SK-N-SH treated with all-trans-retinoic acid at 6 μM for 48 hours (cell line): ENCODE measurements at regions not wholly inside any gene's neighbourhood (a gene's known extent, or its start where the extent isn't known, plus 50 kb on each side); places are given as distances from the start of the nearest gene placed in this dataset.

ENCODE experiments used
- ARNTL ChIP-seq: fragments of 450-650 bp; formaldehyde crosslinking; IDR thresholded peaks from 2 replicates; pipeline ENCODE4 v1.5.0; 2020; ENCODE audit warnings: low read depth, mild to moderate bottlenecking, moderate library complexity, borderline replicate concordance
- BACH2 ChIP-seq: fragments of 250-450 bp; sonication (Bioruptor Pico); IDR thresholded peaks from 2 replicates; pipeline ENCODE4 v1.9.0; 2021; ENCODE audit warnings: mild to moderate bottlenecking, borderline replicate concordance
- CREB5 ChIP-seq: fragments of 250-450 bp; sonication (Bioruptor Pico); IDR thresholded peaks from 2 replicates; pipeline ENCODE4 v1.5.1; 2020; ENCODE audit warnings: low read depth, mild to moderate bottlenecking, moderate library complexity
- CSRNP3 ChIP-seq: fragments of 250-450 bp; sonication (Bioruptor Pico); IDR thresholded peaks from 2 replicates; pipeline ENCODE4 v1.5.1; 2021; ENCODE audit warnings: mild to moderate bottlenecking, moderate library complexity
- POU6F1 ChIP-seq: fragments of 250-450 bp; sonication (Bioruptor Pico); IDR thresholded peaks from 2 replicates; pipeline ENCODE4 v1.8.0; 2021; ENCODE audit warnings: low read depth, mild to moderate bottlenecking, moderate library complexity, borderline replicate concordance
- TSHZ2 ChIP-seq: fragments of 250-450 bp; sonication (Bioruptor Pico); IDR thresholded peaks from 2 replicates; pipeline ENCODE4 v1.5.0; 2020; ENCODE audit warnings: mild to moderate bottlenecking, moderate library complexity
- ZC3H10 ChIP-seq: fragments of 250-450 bp; sonication (Bioruptor Pico); IDR thresholded peaks from 2 replicates; pipeline ENCODE4 v1.5.1; 2021; ENCODE audit warnings: mild to moderate bottlenecking, moderate library complexity
- ZFP3 ChIP-seq: fragments of 250-450 bp; sonication (Bioruptor Pico); IDR thresholded peaks from 2 replicates; pipeline ENCODE4 v1.5.0; 2020; ENCODE audit warnings: mild to moderate bottlenecking, moderate library complexity
- ZFP30 ChIP-seq: fragments of 450-650 bp; formaldehyde crosslinking; IDR thresholded peaks from 2 replicates; pipeline ENCODE4 v1.5.0; 2022; ENCODE audit warnings: mild to moderate bottlenecking, moderate library complexity
- ZNF565 ChIP-seq: fragments of 450-650 bp; formaldehyde crosslinking; conservative IDR thresholded peaks from 2 replicates; pipeline ENCODE4 v1.5.0; 2020; ENCODE audit warnings: low read depth, mild to moderate bottlenecking, moderate library complexity
- ZNF70 ChIP-seq: fragments of 450-650 bp; formaldehyde crosslinking; IDR thresholded peaks from 2 replicates; pipeline ENCODE4 v1.5.0; 2020; ENCODE audit warnings: mild to moderate bottlenecking, moderate library complexity
- ZNF8 ChIP-seq: fragments of 450-650 bp; formaldehyde crosslinking; IDR thresholded peaks from 2 replicates; pipeline ENCODE4 v1.5.0; 2020; ENCODE audit warnings: mild to moderate bottlenecking, moderate library complexity

GRCh38 chr4:91958596-91958995 is 345.2 kb upstream of the GRID2 start:
- TF ChIP-seq BACH2 (CRISPR knock-in tag) (no peak), ZFP3 (CRISPR knock-in tag) (no peak), ARNTL (CRISPR knock-in tag) (no peak), ZNF70 (no peak), POU6F1 (CRISPR knock-in tag) (no peak), TSHZ2 (CRISPR knock-in tag) (no peak), ZNF8 (CRISPR knock-in tag) (no peak), ZNF565 (CRISPR knock-in tag) (no peak), CREB5 (no peak), ZFP30 (no peak), ZC3H10 (CRISPR knock-in tag) (no peak), CSRNP3 (no peak)
